Upper lobe of left lung (tissue), 6 donors: ENCODE measurements at regions not wholly inside any gene's neighbourhood (a gene's known extent, or its start where the extent isn't known, plus 50 kb on each side); places are given as distances from the start of the nearest gene placed in this dataset.

Experiments
- ATAC-seq, 2 donors: fragments of 200-7000 bp; cut with Tn5 transposase; one replicate each; pipeline ENCODE4 v1.9.1; 2022; ENCODE audit warnings: mild to moderate bottlenecking in 2 of 2, moderate library complexity in 2 of 2; ENCODE audit not compliant: low FRiP score in 2 of 2
- DNase-seq, 2 donors: peaks; one replicate each; pipeline ENCODE4 v3.0.0-alpha.2; 2019 to 2020
- H3K27ac ChIP-seq, 4 donors: fragments of 200-600 bp; sonication (generic); one replicate each; pipeline ENCODE4 v1.5.1; 2016 to 2019
- H3K27me3 ChIP-seq, 4 donors: fragments of 200-600 bp; sonication (generic); one replicate each; pipeline ENCODE4 v1.5.1; 2017 to 2019
- H3K36me3 ChIP-seq, 4 donors: fragments of 200-600 bp; sonication (generic); one replicate each; pipeline ENCODE4 v1.5.1; 2016 to 2019
- H3K4me1 ChIP-seq, 4 donors: fragments of 200-600 bp; sonication (generic); one replicate each; pipeline ENCODE4 v1.5.1; 2018 to 2019
- H3K4me3 ChIP-seq, 4 donors: fragments of 200-600 bp; sonication (generic); one replicate each; pipeline ENCODE4 v1.5.1; 2017 to 2019; ENCODE audit warnings: mild to moderate bottlenecking in 2 of 4, moderate library complexity in 1 of 4
- H3K9me3 ChIP-seq, 4 donors: fragments of 200-600 bp; sonication (generic); one replicate each; pipeline ENCODE4 v1.5.1; 2018 to 2019
- CTCF ChIP-seq, 6 experiments: fragments of 450-650 bp in 4 of 6; fragments of 200-600 bp in 2 of 6; sonication (generic) in 2 of 6; IDR thresholded peaks; one replicate each; pipeline ENCODE4 v1.5.1; 2016 to 2019; ENCODE audit warnings: antibody characterized with exemption in 6 of 6
- EP300 ChIP-seq, 4 donors: sonication (generic); formaldehyde crosslinking; IDR thresholded peaks; one replicate each; pipeline ENCODE4 v1.5.1; 2017; ENCODE audit warnings: antibody characterized with exemption in 4 of 4, control low read depth in 2 of 4
- POLR2A ChIP-seq, 4 donors: fragments of 450-650 bp; IDR thresholded peaks; one replicate each; pipeline ENCODE4 v1.5.1; 2016 to 2017; ENCODE audit warnings: antibody characterized with exemption in 4 of 4, mild to moderate bottlenecking in 2 of 4
- POLR2AphosphoS5 ChIP-seq, 2 donors: sonication (generic); formaldehyde crosslinking; IDR thresholded peaks; one replicate each; pipeline ENCODE4 v1.5.1; 2017; ENCODE audit warnings: antibody characterized with exemption in 2 of 2
- WGBS, 2 donors: methylation state at CpG; one replicate each; pipeline ENCODE4 v1.1.5; 2017 to 2018; 5-methylcytosine and 5-hydroxymethylcytosine counted together
- donor health status: DM: no; HTN: no; CAD: no; lungs with moderate emphysema.
- donor health status: DM: no; HTN: yes; CAD: no; lungs with severe emphysema.

- Histone ChIP-seq H3K36me3 (no peaks in the 10 kb centered on the region), H3K4me3 (no peak overlapping the region), H3K27ac (no peak overlapping the region), H3K27me3 (no peaks in the 10 kb centered on the region), H3K9me3 (no peaks in the 10 kb centered on the region), H3K4me1 (no peaks in the 10 kb centered on the region)
- DNase-seq: no peak
- no peak for ATAC-seq
- TF ChIP-seq POLR2AphosphoS5 (IDR thresholded peaks at IDR 0.05) (no peak), CTCF (IDR thresholded peaks at IDR 0.05) (no peak), EP300 (IDR thresholded peaks at IDR 0.05) (no peak)
- 82 to 83% methylated on average over 9 to 14 of the region's 14 CpGs for WGBS, 2 donors
Observed at GRCh38 chr20:57950764-57951485, 241.1 kb upstream of the PMEPA1 start.

- H3K27ac ChIP-seq: no peak overlapping the region
- WGBS, 2 donors: 88 to 90% methylated on average over 9 of the region's 9 CpGs
- H3K27me3 ChIP-seq: no peaks in the 10 kb centered on the region
- no peak overlapping the region for H3K4me3 ChIP-seq
- TF ChIP-seq CTCF (IDR thresholded peaks at IDR 0.05) (no peak), EP300 (IDR thresholded peaks at IDR 0.05) (no peak), POLR2A (IDR thresholded peaks at IDR 0.05) (no peak), POLR2AphosphoS5 (IDR thresholded peaks at IDR 0.05) (no peak)
- DNase-seq: no peak
- no peaks in the 10 kb centered on the region for H3K9me3 ChIP-seq
- H3K4me1 ChIP-seq: no peaks in the 10 kb centered on the region
- no peak for ATAC-seq
- no peaks in the 10 kb centered on the region for H3K36me3 ChIP-seq
Observed at GRCh38 chr20:57948180-57948955, 238.6 kb upstream of the PMEPA1 start.

GRCh38 chr20:57947421-57948179 lies 237.8 kb upstream of the PMEPA1 start:
- ATAC-seq (no peak), DNase-seq (no peak)
- Histone ChIP-seq H3K9me3 (no peaks in the 10 kb centered on the region), H3K4me1 (no peaks in the 10 kb centered on the region), H3K4me3 (no peak overlapping the region), H3K27ac (no peak overlapping the region), H3K27me3 (no peaks in the 10 kb centered on the region), H3K36me3 (no peaks in the 10 kb centered on the region)
- TF ChIP-seq POLR2AphosphoS5 (IDR thresholded peaks at IDR 0.05) (no peak), CTCF (IDR thresholded peaks at IDR 0.05) (no peak), EP300 (IDR thresholded peaks at IDR 0.05) (no peak), POLR2A (IDR thresholded peaks at IDR 0.05) (no peak)
- 82 to 85% methylated on average over 14 to 16 of the region's 16 CpGs for WGBS, 2 donors

- WGBS, 2 donors: 93 to 95% methylated on average over 7 to 8 of the region's 8 CpGs
- no peak overlapping the region for H3K4me3 ChIP-seq
- DNase-seq (no peak), ATAC-seq (no peak)
- no peaks in the 10 kb centered on the region for H3K36me3 ChIP-seq
- no peak for TF ChIP-seq CTCF (IDR thresholded peaks at IDR 0.05)
- no peak for TF ChIP-seq EP300 (IDR thresholded peaks at IDR 0.05)
- TF ChIP-seq POLR2A (IDR thresholded peaks at IDR 0.05): no peak
- no peak for TF ChIP-seq POLR2AphosphoS5 (IDR thresholded peaks at IDR 0.05)
- no peak overlapping the region for H3K27ac ChIP-seq
- H3K4me1 ChIP-seq: no peaks in the 10 kb centered on the region
- no peaks in the 10 kb centered on the region for H3K9me3 ChIP-seq
- no peaks in the 10 kb centered on the region for H3K27me3 ChIP-seq
Observed at GRCh38 chr20:57946559-57947315, 236.9 kb upstream of the PMEPA1 start.
